Stimulated activated CD4-positive, alpha-beta T cell treated with anti-CD3 and anti-CD28 coated beads, TNF-alpha, amount 100 ng/mL, for 4 hours (primary cell): ENCODE measurements at regions not wholly inside any gene's neighbourhood (a gene's known extent, or its start where the extent isn't known, plus 50 kb on each side); places are given as distances from the start of the nearest gene placed in this dataset.

Experiments used
- DNase-seq, 3 experiments: peaks; one replicate each; pipeline ENCODE4 v3.0.0-alpha.2; 2020; ENCODE audit warnings: low read depth in 3 of 3

GRCh38 chr20:63056236-63057170 is 49.7 kb upstream of the BHLHE23 start:
- peak; percentile 15 to 39 (median 21) for DNase-seq
